ENCODE measurements at regions not wholly inside any gene's neighbourhood (a gene's known extent, or its start where the extent isn't known, plus 50 kb on each side); places are given as distances from the start of the nearest gene placed in this dataset.

GRCh38 chr5:2864515-2865105 lies 113.1 kb upstream of the IRX2 start:
- Histone ChIP-seq H3K9ac (ENCODE audit: control insufficient read depth, insufficient read depth, low read length) (no peak overlapping the region), H3K36me3 (ENCODE audit: control insufficient read depth in 2 of 2, insufficient read depth in 2 of 2, low read length in 1 of 2) (no peaks in the 10 kb centered on the region), H4K20me1 (ENCODE audit: control insufficient read depth, insufficient read depth) (no peaks in the 10 kb centered on the region), H3K27ac (ENCODE audit: control insufficient read depth, insufficient read depth) (no peak overlapping the region), H3K4me1 (ENCODE audit: control insufficient read depth, insufficient read depth, low read length) (no peaks in the 10 kb centered on the region), H3K4me3 (no peak overlapping the region), H3K79me2 (ENCODE audit: control insufficient read depth, insufficient read depth, low read length) (no peaks in the 10 kb centered on the region), H3K9me3 (replicated peaks; ENCODE audit: control insufficient read depth, insufficient read depth, low read length) (no peaks in the 10 kb centered on the region; the same call in 2 of the 3 replicates), H3K27me3 (replicated peaks in 1 of 2; ENCODE audit: control insufficient read depth in 2 of 2, insufficient read depth in 2 of 2, low read length in 1 of 2) (no peaks in the 10 kb centered on the region), H3K4me2 (ENCODE audit: control insufficient read depth, insufficient read depth) (no peak overlapping the region), H2AFZ (ENCODE audit: control insufficient read depth, low read depth, low read length) (no peak overlapping the region)
- CTCF ChIA-PET, result no interaction called here
- no peak for ATAC-seq
- WGBS (ENCODE audit: insufficient coverage, insufficient replicate concordance, low lambda C conversion rate, missing lambda C conversion rate), result 23% methylated on average over 13 of the region's 14 CpGs
- TF ChIP-seq TBL1XR1 (IDR thresholded peaks at IDR 0.05; ENCODE audit: low read depth, low read length), result no peak
- no peak for TF ChIP-seq CTCF (IDR thresholded peaks at IDR 0.05 in 2 of 3, conservative IDR thresholded peaks at IDR 0.05 in 1 of 3; ENCODE audit: control insufficient read depth in 2 of 3, extremely low read depth in 1 of 3, insufficient read depth in 1 of 3, low read depth in 3 of 3, low read length in 3 of 3)
- no peak for TF ChIP-seq POLR2AphosphoS5 (IDR thresholded peaks at IDR 0.05; ENCODE audit: low read length)
- no peak for TF ChIP-seq ETV6 (conservative IDR thresholded peaks at IDR 0.05 in 1 of 2, IDR thresholded peaks at IDR 0.05 in 1 of 2; ENCODE audit: borderline replicate concordance in 1 of 2, low read depth in 1 of 2)
- TF ChIP-seq CREB1 (IDR thresholded peaks at IDR 0.05; ENCODE audit: low read depth), result no peak
- TF ChIP-seq KLF5 (IDR thresholded peaks at IDR 0.05; ENCODE audit: partially characterized antibody), result no peak
- no peak for TF ChIP-seq DPF2 (IDR thresholded peaks at IDR 0.05)
- TF ChIP-seq SPI1 (IDR thresholded peaks at IDR 0.05; ENCODE audit: borderline replicate concordance, insufficient read depth, low read depth, low read length), result no peak
- TF ChIP-seq EZH2 (IDR thresholded peaks at IDR 0.05; ENCODE audit: borderline replicate concordance, control insufficient read depth, low read depth, low read length), result no peak
- RAD21 ChIA-PET (ENCODE audit: unreplicated experiment), result no interaction called here
- in situ Hi-C loops (cut with MboI) (no loop called here), intact Hi-C loops (cut with micrococcal nuclease; ENCODE audit: unreplicated experiment) (no loop called here)
- SMC1A ChIA-PET (ENCODE audit: uncharacterized antibody, unreplicated experiment), result no interaction called here
- FAIRE-seq, result no peak
- DNase-seq (ENCODE audit: low read depth, low spot score), result no peak
- POLR2A ChIA-PET, result no interaction called here
- BruUV-seq (replicated peaks), result no TSS peak
